ENCODE measurements at regions not wholly inside any gene's neighbourhood (a gene's known extent, or its start where the extent isn't known, plus 50 kb on each side); places are given as distances from the start of the nearest gene placed in this dataset.

GRCh38 chr5:15326932-15327331 lies 173.0 kb upstream of the FBXL7 start:
- Mint-ChIP-seq H3K9me3 (peaks cover 2 to 3% of the 10 kb centered on the region in 2 donors), H3K4me3 (no peak overlapping the region), H3K4me1 (no peaks in the 10 kb centered on the region), H3K36me3 (no peaks in the 10 kb centered on the region), H3K27me3 (ENCODE audit: low read depth in 2 of 2) (no peaks in the 10 kb centered on the region), H3K27ac (no peak overlapping the region)
- Histone ChIP-seq H3K27ac (ENCODE audit: low read length) (no peak overlapping the region), H3K27me3 (ENCODE audit: control insufficient read depth, insufficient read depth, low read length) (no peaks in the 10 kb centered on the region), H3K9me3 (ENCODE audit: control insufficient read depth, insufficient read depth, low read length) (no peaks in the 10 kb centered on the region), H3K4me3 (ENCODE audit: low read length) (no peak overlapping the region), H3K4me1 (ENCODE audit: control insufficient read depth, insufficient read depth, low read length) (no peaks in the 10 kb centered on the region), H3K36me3 (ENCODE audit: control insufficient read depth, insufficient read depth, low read length) (no peaks in the 10 kb centered on the region)
- no peak for ATAC-seq
- no peak for TF ChIP-seq CTCF (IDR thresholded peaks at IDR 0.05)
- no peak for DNase-seq
- intact Hi-C loops (cut with micrococcal nuclease), result no loop called here

- no peaks in the 10 kb centered on the region for H3K4me1 Mint-ChIP-seq
- H3K4me3 Mint-ChIP-seq, result no peak overlapping the region
- Histone ChIP-seq H3K9me3 (ENCODE audit: control insufficient read depth, insufficient read depth, low read length) (no peaks in the 10 kb centered on the region), H3K36me3 (ENCODE audit: control insufficient read depth, insufficient read depth, low read length) (no peaks in the 10 kb centered on the region), H3K27ac (ENCODE audit: low read length) (no peak overlapping the region), H3K4me3 (ENCODE audit: low read length) (no peak overlapping the region), H3K4me1 (ENCODE audit: control insufficient read depth, insufficient read depth, low read length) (no peaks in the 10 kb centered on the region), H3K27me3 (ENCODE audit: control insufficient read depth, insufficient read depth, low read length) (no peaks in the 10 kb centered on the region)
- 88% methylated on average over 2 of the region's 4 CpGs for WGBS (ENCODE audit: insufficient coverage)
- no peak for TF ChIP-seq CTCF (IDR thresholded peaks at IDR 0.05)
- H3K27me3 Mint-ChIP-seq (ENCODE audit: low read depth in 2 of 2), result no peaks in the 10 kb centered on the region
- no peak overlapping the region for H3K27ac Mint-ChIP-seq
- DNase-seq (no peak), ATAC-seq (no peak)
- H3K36me3 Mint-ChIP-seq, result no peaks in the 10 kb centered on the region
- intact Hi-C loops (cut with micrococcal nuclease), result no loop called here
- H3K9me3 Mint-ChIP-seq, result peaks cover 2 to 3% of the 10 kb centered on the region in 2 donors
Observed at GRCh38 chr5:15326471-15326870, 173.5 kb upstream of the FBXL7 start.

DNA sequence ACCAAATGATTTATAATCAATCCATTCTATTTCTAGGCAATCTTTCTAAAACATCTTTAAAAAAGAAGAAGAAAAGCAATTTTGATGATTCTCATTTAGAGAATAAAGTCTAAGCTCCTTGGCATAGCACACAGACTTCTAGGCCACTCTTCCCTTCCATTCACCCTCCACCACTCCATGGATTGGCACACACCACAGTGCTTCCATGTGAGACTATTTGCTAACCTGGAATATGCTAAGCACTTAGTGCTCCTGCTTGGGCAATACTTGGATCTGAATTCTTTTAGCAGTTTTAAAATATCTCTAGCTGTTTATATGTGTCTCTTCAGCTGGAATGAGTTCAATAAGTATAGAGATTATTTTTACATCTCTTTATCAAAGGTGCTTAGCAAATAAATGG lies 177.6 kb upstream of the FBXL7 start:
- Mint-ChIP-seq H3K36me3 (no peaks in the 10 kb centered on the region), H3K27ac (no peak overlapping the region), H3K4me1 (no peaks in the 10 kb centered on the region), H3K9me3 (peaks cover 0 to 3% of the 10 kb centered on the region in 2 donors), H3K27me3 (ENCODE audit: low read depth in 2 of 2) (no peaks in the 10 kb centered on the region), H3K4me3 (no peak overlapping the region)
- Histone ChIP-seq H3K4me1 (ENCODE audit: control insufficient read depth, insufficient read depth, low read length) (no peaks in the 10 kb centered on the region), H3K36me3 (ENCODE audit: control insufficient read depth, insufficient read depth, low read length) (no peaks in the 10 kb centered on the region), H3K4me3 (ENCODE audit: low read length) (no peak overlapping the region), H3K27ac (ENCODE audit: low read length) (no peak overlapping the region), H3K9me3 (ENCODE audit: control insufficient read depth, insufficient read depth, low read length) (no peaks in the 10 kb centered on the region), H3K27me3 (ENCODE audit: control insufficient read depth, insufficient read depth, low read length) (no peaks in the 10 kb centered on the region)
- ATAC-seq (no peak), DNase-seq (no peak)
- TF ChIP-seq CTCF (IDR thresholded peaks at IDR 0.05), result no peak
- intact Hi-C loops (cut with micrococcal nuclease), result no loop called here

DNA sequence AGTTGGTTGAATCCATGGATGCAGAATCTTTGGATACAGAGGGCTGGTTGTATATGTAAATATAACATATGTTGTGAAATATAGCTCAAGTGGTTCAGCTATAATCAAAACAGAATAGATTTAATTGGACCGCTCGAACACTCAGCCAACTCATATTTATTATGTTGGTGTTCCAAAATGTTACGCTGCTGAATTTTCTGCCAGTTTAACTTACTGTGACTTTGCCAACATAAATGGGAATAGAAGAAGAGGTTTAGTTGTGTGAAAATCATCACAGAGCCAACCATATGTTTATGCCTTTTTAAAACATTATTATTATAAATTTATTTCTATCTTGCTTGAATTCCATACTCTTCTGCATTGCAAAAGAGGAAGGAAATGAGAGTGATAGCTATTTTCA lies 178.2 kb upstream of the FBXL7 start:
- intact Hi-C loops (cut with micrococcal nuclease), result no loop called here
- H3K4me1 ChIP-seq (ENCODE audit: control insufficient read depth, insufficient read depth, low read length), result no peaks in the 10 kb centered on the region
- no peak for DNase-seq
- H3K9me3 ChIP-seq (ENCODE audit: control insufficient read depth, insufficient read depth, low read length), result no peaks in the 10 kb centered on the region
- Mint-ChIP-seq H3K4me3 (no peak overlapping the region), H3K9me3 (peaks cover 0 to 4% of the 10 kb centered on the region in 2 donors), H3K27me3 (ENCODE audit: low read depth in 2 of 2) (no peaks in the 10 kb centered on the region), H3K36me3 (no peaks in the 10 kb centered on the region), H3K4me1 (no peaks in the 10 kb centered on the region), H3K27ac (no peak overlapping the region)
- 93% methylated on average over 2 of the region's 3 CpGs for WGBS (ENCODE audit: insufficient coverage)
- TF ChIP-seq CTCF (IDR thresholded peaks at IDR 0.05), result no peak
- H3K4me3 ChIP-seq (ENCODE audit: low read length), result no peak overlapping the region
- H3K27me3 ChIP-seq (ENCODE audit: control insufficient read depth, insufficient read depth, low read length), result no peaks in the 10 kb centered on the region
- no peak overlapping the region for H3K27ac ChIP-seq (ENCODE audit: low read length)
- no peaks in the 10 kb centered on the region for H3K36me3 ChIP-seq (ENCODE audit: control insufficient read depth, insufficient read depth, low read length)
- no peak for ATAC-seq

Measured in natural killer cell (primary cell).